GM18499 (cell line): ENCODE measurements at regions not wholly inside any gene's neighbourhood (a gene's known extent, or its start where the extent isn't known, plus 50 kb on each side); places are given as distances from the start of the nearest gene placed in this dataset.

Experiments
- ATAC-seq: cut with Tn5 transposase; IDR thresholded peaks from one replicate; pipeline ENCODE4 v1.9.1; 2021; ENCODE audit warnings: moderate number of reproducible peaks; ENCODE audit not compliant: insufficient read depth, unreplicated experiment

- ATAC-seq: no peak
Observed at GRCh38 chr10:125555267-125555666, 127.7 kb downstream of the TEX36 start.

- ATAC-seq: no peak
Observed at GRCh38 chr10:125554753-125555152, 128.2 kb downstream of the TEX36 start.

GRCh38 chr10:125554016-125554703 is 128.8 kb downstream of the TEX36 start:
- no peak for ATAC-seq

- no peak for ATAC-seq
Observed at GRCh38 chr10:125553091-125553490, 129.9 kb downstream of the TEX36 start.

- ATAC-seq: no peak
Observed at GRCh38 chr10:125551247-125551646, 131.7 kb downstream of the TEX36 start.

DNA sequence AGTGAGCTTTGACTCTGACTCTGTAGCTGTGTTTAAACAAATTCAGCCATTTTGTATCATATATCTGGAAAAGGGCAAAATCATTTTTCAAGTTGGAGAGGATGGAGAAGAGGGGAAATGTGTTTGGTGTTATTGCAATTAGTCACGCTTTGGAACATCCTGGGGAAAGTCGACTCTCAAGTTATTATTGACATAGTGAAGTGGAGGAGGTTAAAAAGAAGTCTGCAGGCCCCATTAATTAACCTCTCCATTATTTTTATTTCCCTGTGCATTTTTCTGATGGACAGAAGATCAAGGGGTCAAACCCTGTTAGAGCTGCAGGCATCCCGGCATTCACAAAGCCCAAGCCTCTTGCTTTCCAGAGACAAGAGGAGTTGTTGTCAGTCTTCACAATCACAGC is 132.6 kb downstream of the TEX36 start:
- no peak for ATAC-seq

GRCh38 chr10:125549653-125550052 is 133.3 kb downstream of the TEX36 start:
- ATAC-seq: no peak

GRCh38 chr10:125548878-125549277 is 134.1 kb downstream of the TEX36 start:
- no peak for ATAC-seq

DNA sequence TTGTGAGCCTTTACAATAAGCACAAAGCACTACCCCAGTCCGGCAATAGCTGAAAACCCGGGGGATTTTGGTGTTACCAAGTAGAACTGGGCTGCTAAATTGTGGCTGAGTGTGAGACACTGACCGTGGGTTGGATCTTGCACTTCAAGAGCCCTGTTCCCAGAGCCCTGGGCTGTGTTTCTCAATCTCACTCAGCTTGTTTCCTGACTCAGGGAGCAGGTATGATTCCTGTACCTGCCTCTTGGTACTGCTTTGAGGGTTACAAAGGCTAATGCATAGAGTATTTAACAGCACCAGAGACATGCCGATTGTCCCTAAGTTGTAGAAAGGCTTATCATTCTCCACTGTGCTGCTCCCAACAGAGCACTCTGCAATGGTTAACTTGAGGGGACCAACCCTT is 134.6 kb downstream of the TEX36 start:
- no peak for ATAC-seq

- ATAC-seq: no peak
Observed at GRCh38 chr10:125547010-125547650, 135.8 kb downstream of the TEX36 start.

- ATAC-seq: no peak
Observed at GRCh38 chr10:125543796-125544195, 139.2 kb downstream of the TEX36 start.

DNA sequence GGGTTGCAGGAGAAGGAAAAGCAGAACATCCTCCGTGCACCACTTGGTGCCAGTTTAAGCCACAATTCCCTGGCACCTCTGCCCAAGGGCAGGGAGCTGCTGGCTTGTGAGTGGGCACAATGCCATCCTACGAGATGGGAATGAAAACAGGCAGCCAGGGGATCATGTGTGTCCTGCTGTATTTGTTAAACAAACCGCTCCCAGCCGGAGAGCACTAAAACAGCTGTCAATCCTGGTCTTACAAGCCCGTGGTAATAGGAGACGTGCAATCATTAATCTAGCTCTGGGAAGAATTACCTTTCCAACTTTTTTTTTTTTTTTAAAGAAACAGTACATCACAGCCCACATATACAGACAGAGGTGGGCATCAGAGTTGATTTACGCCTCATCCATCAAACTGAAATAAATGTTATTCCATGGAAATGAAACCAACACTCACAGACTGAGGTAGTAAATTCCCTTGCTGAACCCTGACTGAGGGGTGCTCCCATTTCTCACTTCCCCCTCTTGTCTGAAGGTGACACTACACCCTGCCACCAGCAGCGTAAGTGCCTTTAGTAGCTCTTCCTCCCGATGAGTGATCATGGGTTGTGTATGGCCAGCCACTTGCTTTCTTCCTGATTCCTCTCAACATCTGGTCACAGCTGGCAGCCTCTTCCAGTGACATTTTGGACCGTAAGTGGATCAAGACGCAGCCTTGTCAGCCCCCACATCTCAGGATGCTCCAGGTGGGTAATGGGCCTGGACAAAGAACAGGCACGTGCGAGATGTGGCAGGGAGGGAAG is 143.8 kb downstream of the TEX36 start:
- ATAC-seq: no peak

DNA sequence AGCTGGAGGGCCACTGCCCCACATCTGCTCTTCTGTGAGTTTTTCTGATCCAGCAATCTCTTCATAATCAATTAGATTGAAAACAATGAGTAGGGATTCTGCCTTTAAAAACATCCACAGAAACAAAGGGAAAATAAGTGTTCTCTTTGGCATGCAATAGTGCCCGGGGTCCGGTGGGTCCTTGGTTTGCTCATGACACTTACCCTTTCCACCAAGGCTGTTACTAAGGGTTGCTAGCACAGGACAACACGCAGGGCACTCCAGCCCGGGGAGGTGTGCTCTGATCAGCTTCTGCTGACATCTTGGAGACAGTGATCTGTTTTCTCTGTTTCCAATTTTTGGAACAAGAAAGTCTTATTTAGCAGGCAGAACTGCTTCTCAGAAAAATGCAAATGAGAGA is 146.7 kb downstream of the TEX36 start:
- no peak for ATAC-seq

GRCh38 chr10:125535559-125535958 is 147.4 kb downstream of the TEX36 start:
- no peak for ATAC-seq

- ATAC-seq: no peak
Observed at GRCh38 chr10:125534515-125534914, 148.4 kb downstream of the TEX36 start.

DNA sequence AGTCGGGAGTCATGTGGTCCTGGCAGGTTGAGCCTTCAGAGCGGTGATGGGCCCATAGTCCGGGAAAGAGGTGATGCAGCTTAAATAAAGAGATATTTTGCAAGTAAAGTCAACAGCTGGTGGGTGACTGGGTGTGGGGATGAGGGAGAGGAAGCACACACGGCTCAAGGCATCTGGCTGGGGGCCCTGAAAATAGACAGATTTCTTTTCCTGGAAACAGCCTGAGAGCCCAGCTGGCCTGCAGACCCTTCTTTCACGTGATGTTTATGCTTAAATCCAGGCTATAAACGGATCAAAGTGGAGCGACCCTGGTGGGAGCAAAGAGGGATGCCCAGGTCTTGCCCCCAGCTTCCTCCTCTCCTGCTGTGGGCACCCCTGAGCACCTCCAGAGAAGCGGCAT is 149.1 kb downstream of the TEX36 start:
- ATAC-seq: no peak

DNA sequence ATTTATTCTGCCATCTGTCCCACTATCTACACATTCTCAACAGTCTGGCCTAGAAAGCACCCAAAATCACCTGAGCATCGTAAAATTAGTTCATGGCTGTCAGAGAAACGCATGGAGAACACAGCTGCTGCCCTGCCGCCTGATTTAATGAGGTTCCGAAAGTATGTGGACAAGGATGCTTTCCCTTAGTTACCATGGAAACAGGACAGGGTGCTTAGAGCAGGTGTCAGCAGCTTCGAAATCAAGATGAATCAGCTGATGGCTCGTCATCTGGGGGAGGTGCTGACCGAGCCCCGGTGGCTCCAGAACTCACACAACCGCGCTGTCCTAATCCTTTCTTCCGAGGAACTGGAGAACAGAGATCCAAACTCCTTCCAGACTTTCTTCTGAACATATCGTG is 151.5 kb downstream of the TEX36 start:
- no peak for ATAC-seq

GRCh38 chr10:125523347-125523746 is 159.6 kb downstream of the TEX36 start:
- no peak for ATAC-seq

DNA sequence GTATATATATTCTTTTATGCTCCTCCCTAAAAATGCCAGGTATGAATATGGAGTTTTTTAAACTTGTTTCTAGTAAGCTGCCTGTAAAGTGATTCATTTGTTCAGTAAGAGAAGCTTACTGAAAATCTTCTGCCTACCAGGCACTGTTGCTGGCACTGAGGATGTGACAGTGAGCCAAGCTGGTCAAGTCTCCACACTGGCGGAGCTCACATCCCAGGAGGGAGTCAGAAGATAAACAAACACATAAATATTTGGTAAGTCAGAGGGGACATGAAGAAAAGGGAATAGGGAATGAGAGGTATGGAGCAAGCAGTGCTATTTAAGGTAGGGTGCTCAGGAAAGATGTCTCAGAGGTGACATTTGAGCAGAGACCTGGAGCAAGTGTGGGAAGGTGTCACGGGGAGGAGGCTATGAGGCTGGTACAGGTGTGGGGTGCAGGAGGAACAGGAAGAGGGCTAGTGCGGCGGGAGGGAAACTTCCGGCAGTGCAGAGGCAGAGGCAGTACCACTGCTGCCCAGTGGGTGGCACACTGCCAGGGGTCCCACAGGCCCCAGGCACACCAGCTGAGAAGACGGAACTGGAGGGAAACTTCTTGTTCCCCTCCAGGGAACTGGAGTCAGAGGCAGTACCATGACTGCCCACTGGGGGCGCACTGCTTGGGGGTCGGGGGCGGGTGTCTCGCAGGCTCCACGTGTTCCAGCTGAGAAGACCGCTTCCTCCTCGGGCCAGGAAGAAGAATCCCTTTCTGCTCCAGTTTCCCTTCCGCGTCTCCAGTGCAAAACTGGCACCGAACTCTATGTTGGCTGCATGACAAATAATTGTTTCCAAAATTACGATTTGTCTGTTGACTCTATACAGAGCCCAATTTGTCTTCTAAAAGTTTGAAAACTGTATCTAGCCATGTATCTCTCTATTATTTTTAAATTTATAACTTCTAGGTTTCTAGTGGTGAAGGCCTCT is 161.0 kb downstream of the TEX36 start:
- ATAC-seq: no peak

GRCh38 chr10:125520968-125521367 is 162.0 kb downstream of the TEX36 start:
- no peak for ATAC-seq
